HG02970 (cell line): ENCODE measurements at regions not wholly inside any gene's neighbourhood (a gene's known extent, or its start where the extent isn't known, plus 50 kb on each side); places are given as distances from the start of the nearest gene placed in this dataset.
"Not testable (repeated sequence)": the region's sequence is repeated elsewhere in the genome, so short reads cannot be mapped to it uniquely, and the experiment has no call there.

Experiments used
- ATAC-seq: cut with Tn5 transposase; IDR thresholded peaks from one replicate; pipeline ENCODE4 v1.9.1; 2021; ENCODE audit warnings: mild to moderate bottlenecking, moderate library complexity, moderate number of reproducible peaks; ENCODE audit not compliant: unreplicated experiment, low FRiP score

DNA sequence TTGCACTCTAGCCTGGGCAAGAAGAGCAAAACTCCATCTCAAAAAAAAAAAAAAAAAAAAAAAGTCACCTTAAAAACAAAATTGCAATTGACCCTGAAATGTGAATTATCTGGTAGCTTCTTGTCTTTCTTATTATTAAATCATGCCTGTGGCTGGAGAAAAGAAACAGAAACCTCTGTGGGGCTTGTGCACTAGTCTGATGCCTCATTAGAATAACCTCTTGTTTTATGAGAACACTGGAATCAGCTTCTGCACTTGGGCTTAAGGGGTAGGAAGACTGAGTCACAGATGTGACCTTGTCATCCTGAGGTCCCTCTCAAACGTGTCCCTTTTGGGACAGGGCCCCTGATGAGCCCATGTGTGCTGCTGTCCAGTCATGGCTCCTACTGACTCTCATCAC, 237.9 kb downstream of the DACT1 start:
- ATAC-seq, result no peak

GRCh38 chr14:58876608-58877007, 238.8 kb downstream of the DACT1 start:
- ATAC-seq, result no peak

DNA sequence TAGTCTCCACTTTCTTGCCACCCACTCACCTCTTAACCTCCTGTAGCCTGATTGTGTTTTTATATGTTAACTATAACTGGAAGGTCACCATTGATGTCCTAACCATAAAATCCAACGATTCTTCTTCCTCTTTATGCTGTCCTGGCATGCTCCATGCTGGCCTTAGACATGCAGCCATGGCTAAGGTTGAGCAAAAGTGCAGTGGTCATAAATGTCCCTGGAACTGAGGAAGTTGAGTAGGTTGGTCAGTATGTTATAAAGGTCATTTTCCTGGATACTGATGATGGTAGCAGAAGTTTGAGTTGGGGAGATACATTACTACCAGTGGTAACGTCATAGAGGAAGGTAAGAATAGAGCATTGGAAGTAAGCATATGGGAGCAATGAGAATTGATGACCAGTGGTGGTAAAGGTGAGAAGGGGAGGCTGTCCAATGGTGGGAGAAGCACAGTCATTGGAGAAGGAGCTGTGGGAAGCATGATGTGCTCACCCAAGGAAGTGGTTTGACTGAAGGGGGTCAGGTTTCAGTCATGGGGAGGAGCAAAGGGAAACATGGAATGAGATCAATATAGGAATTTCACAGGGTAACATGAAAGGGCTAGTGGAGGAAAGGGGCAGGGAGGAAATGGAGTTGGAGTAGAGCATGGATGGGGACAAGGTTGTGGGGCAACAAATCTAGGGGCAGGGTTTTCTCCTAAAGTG, 240.8 kb downstream of the DACT1 start:
- ATAC-seq, result no peak

DNA sequence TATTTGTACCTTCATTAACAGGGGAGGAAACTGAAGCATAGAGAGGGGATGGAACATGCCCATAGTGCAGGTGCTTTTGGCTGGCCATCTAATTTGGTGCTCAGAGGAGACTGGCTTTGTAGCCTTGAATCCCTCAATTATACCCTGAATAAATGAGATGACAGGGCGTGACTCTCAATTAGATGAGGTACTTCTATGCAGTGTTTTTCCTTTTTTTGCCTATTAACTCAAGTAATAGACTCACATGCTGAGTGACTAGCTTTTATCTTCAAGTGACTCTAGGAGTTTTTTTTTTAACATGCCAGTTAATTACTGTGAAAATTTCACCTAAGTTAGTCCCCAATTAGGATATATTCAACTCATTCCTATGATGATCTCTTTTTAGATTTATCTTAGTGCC, 243.7 kb downstream of the DACT1 start:
- ATAC-seq, result no peak

DNA sequence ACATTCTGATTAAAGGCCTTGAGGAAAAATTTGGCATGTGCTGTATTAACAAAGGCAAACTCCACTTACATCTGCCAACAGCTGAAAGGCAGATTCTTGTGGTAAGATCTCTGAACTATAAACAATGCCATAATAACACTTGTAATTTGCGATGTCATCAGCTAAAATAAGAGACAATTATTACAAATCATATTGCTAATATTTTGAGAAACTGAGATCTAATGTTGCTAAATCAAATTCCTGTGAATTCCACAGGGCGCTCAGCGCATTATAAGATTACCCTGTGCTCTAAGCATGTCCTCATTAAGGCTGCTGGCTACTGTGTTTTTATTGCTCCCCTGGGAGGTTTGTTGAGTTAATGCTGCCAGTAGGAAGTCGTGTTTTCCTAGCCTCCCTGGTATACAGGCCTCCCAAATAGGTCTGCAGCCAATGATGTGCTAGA, 244.8 kb downstream of the DACT1 start:
- ATAC-seq, result no peak

GRCh38 chr14:58884442-58884841, 246.7 kb downstream of the DACT1 start:
- no peak for ATAC-seq

GRCh38 chr14:58887931-58888330, 250.2 kb downstream of the DACT1 start:
- no peak for ATAC-seq

DNA sequence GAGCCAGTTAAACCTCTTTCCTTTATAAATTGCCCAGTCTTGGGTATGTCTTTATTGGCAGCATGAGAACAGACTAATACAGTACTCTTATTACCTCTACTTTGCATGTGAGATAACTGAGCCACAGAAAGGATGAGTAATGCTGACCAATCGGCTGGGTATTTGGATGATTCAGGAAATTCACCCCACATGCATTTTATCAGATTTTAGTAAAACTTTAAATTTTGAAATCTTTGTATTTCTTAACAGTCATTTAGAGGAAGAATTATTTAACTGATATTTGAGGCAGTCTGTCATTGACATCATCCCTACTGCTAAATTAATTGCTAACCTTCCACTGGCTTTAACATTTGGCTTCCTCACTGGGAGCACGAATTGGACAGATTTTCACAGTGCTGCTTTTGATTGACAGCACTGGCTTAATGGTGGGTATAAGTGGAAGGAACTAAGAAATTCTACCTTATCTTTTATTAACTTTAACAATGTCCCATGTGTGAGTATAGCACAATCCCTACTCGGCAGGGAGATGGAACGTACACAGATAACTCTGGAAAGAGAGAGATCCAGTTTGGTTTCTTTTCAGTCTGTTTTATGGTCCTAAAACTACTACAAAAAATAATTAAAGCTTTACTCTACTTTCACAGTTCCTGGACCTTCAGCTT, 261.0 kb downstream of the DACT1 start:
- ATAC-seq, result no peak

DNA sequence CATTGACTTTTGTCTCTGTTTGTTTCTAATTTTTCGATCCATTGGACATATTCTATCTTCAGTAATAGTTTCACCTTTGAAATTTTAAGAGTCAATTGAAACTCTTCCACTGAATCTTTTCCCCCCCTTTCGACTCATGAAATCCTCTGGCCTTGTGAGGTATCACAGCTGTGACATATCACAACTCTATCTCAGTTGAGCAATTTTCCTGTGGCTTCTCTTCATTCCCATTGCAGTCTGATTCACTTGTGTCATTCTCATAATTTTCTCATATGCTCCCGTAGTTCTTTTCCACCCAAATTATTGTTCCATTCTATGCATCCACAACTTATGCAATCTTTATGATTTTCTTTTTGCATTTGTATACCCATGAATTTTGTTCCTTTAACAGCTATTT, 261.6 kb downstream of the DACT1 start:
- no peak for ATAC-seq

DNA sequence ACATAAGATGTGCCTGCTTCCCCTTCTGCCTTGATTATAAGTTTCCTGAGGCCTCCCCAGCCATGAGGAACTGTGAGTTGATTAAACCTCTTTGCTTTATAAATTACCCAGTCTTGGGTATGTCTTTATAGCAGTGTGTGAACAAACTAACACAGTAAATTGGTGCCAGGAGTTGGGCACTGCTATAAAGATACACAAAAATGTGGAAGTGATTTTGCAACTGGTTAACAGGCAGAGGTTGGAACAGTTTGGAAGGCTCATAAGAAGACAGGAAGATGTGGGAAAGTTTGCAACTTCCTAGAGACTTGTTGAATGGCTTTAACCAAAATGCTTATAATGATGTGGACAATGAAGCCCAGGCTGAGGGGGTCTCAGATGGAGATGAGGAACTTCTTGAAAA, 264.1 kb downstream of the DACT1 start:
- no peak for ATAC-seq

GRCh38 chr14:58904776-58905175, 267.0 kb downstream of the DACT1 start:
- ATAC-seq, result no peak

GRCh38 chr14:58907803-58908202, 270.0 kb downstream of the DACT1 start:
- no peak for ATAC-seq

- no peak for ATAC-seq
These were observed 274.5 kb downstream of the DACT1 start for GRCh38 chr14:58912287-58912686.

DNA sequence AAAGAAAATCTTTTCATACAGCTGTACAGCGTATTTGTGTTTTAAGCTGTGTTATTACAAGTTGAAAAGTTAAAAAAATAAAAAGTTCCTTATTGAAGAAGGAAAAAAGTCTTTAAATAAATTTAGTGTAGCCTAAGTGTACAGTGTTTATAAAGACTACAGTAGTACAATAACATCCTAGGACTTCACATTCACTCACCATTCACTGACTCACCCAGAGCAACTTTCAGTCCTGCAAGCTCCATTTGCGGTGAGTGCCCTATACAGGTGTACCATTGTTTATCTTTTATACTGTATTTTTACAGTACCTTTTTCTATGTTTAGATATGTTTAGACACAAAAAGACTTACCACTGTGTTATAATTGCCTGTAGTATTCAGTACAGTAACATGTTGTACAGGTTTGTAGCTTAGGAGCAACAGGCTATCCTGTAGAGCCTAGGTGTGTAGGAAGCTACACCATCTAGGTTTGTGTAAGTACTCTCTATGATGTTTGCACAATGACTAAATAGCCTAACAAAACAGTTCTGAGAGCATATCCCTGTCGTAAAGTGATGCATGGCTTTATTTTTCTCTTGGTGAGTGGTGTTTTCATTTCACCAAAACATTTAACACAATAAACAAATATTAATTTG, 275.2 kb downstream of the DACT1 start:
- ATAC-seq, result no peak

DNA sequence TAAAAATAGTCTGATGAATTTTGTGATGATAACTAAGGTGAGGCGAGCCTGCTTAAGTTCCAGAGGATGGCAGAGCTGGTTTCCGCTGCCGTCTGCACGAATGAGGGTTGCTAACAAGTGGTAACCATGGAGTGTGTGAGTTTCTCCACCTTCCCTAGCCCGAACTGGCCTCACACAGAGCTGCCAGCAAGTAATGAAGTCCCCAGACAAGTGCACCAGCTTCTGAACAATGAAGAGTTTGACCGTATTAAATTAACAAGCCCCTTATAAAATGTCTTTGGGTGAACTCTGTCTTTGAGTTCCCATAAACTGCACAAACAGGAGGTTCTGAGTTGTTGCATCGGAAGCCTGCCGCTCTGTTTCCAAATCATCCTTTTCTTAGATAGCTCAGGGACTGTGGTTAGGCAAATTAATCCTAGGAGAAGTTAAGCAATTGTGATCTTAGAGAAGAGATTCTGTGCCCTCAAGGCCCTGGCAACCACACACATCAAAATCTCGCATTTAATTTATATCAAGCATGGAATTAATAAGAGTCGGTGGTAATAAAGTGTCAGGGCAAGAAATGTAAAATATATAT, 274.1 kb upstream of the DAAM1 start:
- no peak for ATAC-seq

- ATAC-seq, result no peak
These were observed 272.8 kb upstream of the DAAM1 start for GRCh38 chr14:58915646-58916045.

GRCh38 chr14:58918066-58918738, 270.3 kb upstream of the DAAM1 start:
- no peak for ATAC-seq

DNA sequence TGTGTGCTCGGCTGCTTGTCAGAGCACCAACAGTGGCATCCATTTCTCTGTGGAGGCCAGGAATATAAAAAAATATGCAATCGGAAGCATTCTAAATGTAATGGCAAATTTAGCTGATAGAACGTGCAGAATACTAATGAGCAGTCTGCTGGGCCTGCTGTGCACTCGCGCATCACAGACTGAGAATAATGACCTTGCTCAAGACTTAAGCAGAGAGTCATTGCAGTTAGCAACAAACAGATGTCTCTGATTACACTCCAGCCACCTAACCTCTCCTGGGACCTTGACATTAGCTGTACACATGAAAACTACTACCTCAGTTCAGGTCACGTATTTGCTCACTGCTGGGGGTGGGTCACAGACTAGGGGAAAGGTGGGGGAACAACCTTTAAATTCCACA, 269.2 kb upstream of the DAAM1 start:
- ATAC-seq, result no peak

- no peak for ATAC-seq
These were observed 268.2 kb upstream of the DAAM1 start for GRCh38 chr14:58920230-58920629.

DNA sequence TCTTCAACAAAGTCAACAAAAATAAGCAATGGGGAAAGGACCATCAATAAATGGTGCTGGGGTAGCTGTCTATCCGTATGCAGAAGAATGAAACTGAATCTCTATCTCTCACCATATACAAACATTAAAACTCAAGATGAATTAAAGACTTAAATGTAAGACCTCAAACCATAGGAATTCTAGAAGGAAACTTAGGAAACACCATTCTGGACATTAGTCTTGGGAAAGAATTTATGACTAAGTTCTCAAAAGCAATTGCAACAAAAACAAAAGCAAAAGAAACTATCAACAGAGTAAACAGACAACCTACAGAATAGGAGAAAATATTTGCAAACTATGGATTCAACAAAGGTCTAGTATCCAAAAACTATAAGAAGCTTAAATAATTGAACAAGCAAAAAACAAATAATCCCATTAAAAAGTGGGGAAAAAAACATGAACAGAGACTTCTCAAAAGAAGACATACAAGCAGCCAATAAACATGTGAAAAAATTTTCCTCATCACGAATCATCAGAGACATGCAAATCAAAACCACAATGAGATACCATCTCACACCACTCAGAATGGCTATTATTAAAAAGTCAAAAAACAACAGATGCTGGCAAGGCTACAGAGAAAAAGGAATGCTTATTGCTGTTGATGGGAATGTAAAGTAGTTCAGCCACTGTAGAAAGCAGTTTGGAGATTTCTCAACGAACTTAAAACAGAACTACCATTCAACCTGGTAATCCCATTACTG, 266.1 kb upstream of the DAAM1 start:
- not testable (repeated sequence) for ATAC-seq
